Testis (tissue), 2 donors: ENCODE measurements at regions not wholly inside any gene's neighbourhood (a gene's known extent, or its start where the extent isn't known, plus 50 kb on each side); places are given as distances from the start of the nearest gene placed in this dataset.

Experiments used
- DNase-seq: peaks from one replicate; pipeline ENCODE4 v3.0.0-alpha.2; 2019
- H3K27ac ChIP-seq, 2 donors: fragments of 200-600 bp; sonication (generic); one replicate each; pipeline ENCODE4 v1.5.1; 2019
- H3K27me3 ChIP-seq: fragments of 200-600 bp; sonication (generic); one replicate; pipeline ENCODE4 v1.5.1; 2019
- H3K36me3 ChIP-seq: fragments of 200-600 bp; sonication (generic); one replicate; pipeline ENCODE4 v1.5.1; 2017; ENCODE audit warnings: low read depth; ENCODE audit errors: missing control alignments
- H3K4me1 ChIP-seq: fragments of 200-600 bp; sonication (generic); one replicate; pipeline ENCODE4 v1.5.1; 2019
- H3K4me3 ChIP-seq, 2 donors: fragments of 200-600 bp; sonication (generic); one replicate each; pipeline ENCODE4 v1.5.1; 2017 to 2019
- H3K9me3 ChIP-seq: fragments of 200-600 bp; sonication (generic); one replicate; pipeline ENCODE4 v1.5.1; 2017
- CTCF ChIP-seq, 3 experiments: fragments of 450-650 bp in 2 of 3; fragments of 200-600 bp in 1 of 3; sonication (generic) in 1 of 3; IDR thresholded peaks; one replicate each; pipeline ENCODE4 v1.5.1; 2016 to 2019; ENCODE audit warnings: antibody characterized with exemption in 3 of 3, mild to moderate bottlenecking in 2 of 3, moderate library complexity in 1 of 3
- POLR2A ChIP-seq: fragments of 450-650 bp; IDR thresholded peaks from one replicate; pipeline ENCODE4 v1.6.1; 2017; ENCODE audit warnings: antibody characterized with exemption, mild to moderate bottlenecking, moderate library complexity
- WGBS, 2 donors: methylation state at CpG; one replicate each; pipeline ENCODE4 v1.1.5; 2018; 5-methylcytosine and 5-hydroxymethylcytosine counted together
- intact Hi-C: fragments of 100-400 bp; cut with DNase I; formaldehyde crosslinking; loops from one replicate; pipeline ENCODE4 v1.15.1; 2023; ENCODE audit warnings: low total_unique reads

GRCh38 chr13:89571676-89572075, 1775.8 kb upstream of the MIR17HG start:
- intact Hi-C loops, result no loop called here
- H3K27ac ChIP-seq, result no peak overlapping the region

GRCh38 chr13:89574077-89574476, 1773.4 kb upstream of the MIR17HG start:
- H3K4me1 ChIP-seq, result no peaks in the 10 kb centered on the region
- no peak for TF ChIP-seq POLR2A
- TF ChIP-seq CTCF (IDR thresholded peaks at IDR 0.05), result no peak
- H3K36me3 ChIP-seq, result no peaks in the 10 kb centered on the region
- H3K4me3 ChIP-seq, result no peak overlapping the region
- intact Hi-C loops, result no loop called here
- H3K27ac ChIP-seq, result no peak overlapping the region
- no peaks in the 10 kb centered on the region for H3K9me3 ChIP-seq
- no peak for DNase-seq
- H3K27me3 ChIP-seq, result no peaks in the 10 kb centered on the region

More at GRCh38 chr13:89571676-89572075, 1775.8 kb upstream of the MIR17HG start:
- Histone ChIP-seq H3K4me3 (no peak overlapping the region), H3K9me3 (no peaks in the 10 kb centered on the region), H3K36me3 (no peaks in the 10 kb centered on the region), H3K4me1 (no peaks in the 10 kb centered on the region), H3K27me3 (no peaks in the 10 kb centered on the region)
- DNase-seq, result no peak
- TF ChIP-seq CTCF (IDR thresholded peaks at IDR 0.05) (no peak), POLR2A (no peak)

GRCh38 chr13:89577301-89577700, 1770.2 kb upstream of the MIR17HG start:
- no peaks in the 10 kb centered on the region for H3K27me3 ChIP-seq
- H3K36me3 ChIP-seq, result no peaks in the 10 kb centered on the region
- H3K9me3 ChIP-seq, result no peaks in the 10 kb centered on the region
- no peak for TF ChIP-seq POLR2A
- TF ChIP-seq CTCF (IDR thresholded peaks at IDR 0.05), result peak in 1 of 3 experiments; percentile 31
- no peak overlapping the region for H3K4me3 ChIP-seq
- intact Hi-C loops, result no loop called here
- H3K27ac ChIP-seq, result no peak overlapping the region
- no peaks in the 10 kb centered on the region for H3K4me1 ChIP-seq
- DNase-seq, result no peak

- Histone ChIP-seq H3K27me3 (no peaks in the 10 kb centered on the region), H3K9me3 (no peaks in the 10 kb centered on the region), H3K36me3 (no peaks in the 10 kb centered on the region), H3K27ac (no peak overlapping the region), H3K4me1 (no peaks in the 10 kb centered on the region), H3K4me3 (no peak overlapping the region)
- no peak for TF ChIP-seq POLR2A
- 59 to 63% methylated on average over 2 of the region's 2 CpGs for WGBS, 2 donors
- no peak for DNase-seq
- intact Hi-C loops, result no loop called here
These were observed 1763.3 kb upstream of the MIR17HG start for GRCh38 chr13:89584058-89584620.

- intact Hi-C loops, result no loop called here
- Histone ChIP-seq H3K4me1 (no peaks in the 10 kb centered on the region), H3K27ac (no peak overlapping the region), H3K27me3 (no peaks in the 10 kb centered on the region), H3K4me3 (no peak overlapping the region), H3K36me3 (no peaks in the 10 kb centered on the region), H3K9me3 (no peaks in the 10 kb centered on the region)
- 66 to 69% methylated on average over 3 of the region's 3 CpGs for WGBS, 2 donors
- no peak for DNase-seq
- TF ChIP-seq POLR2A, result no peak
- no peak for TF ChIP-seq CTCF (IDR thresholded peaks at IDR 0.05)
These were observed 1744.8 kb upstream of the MIR17HG start for GRCh38 chr13:89602655-89603054.
